ENCODE measurements at regions not wholly inside any gene's neighbourhood (a gene's known extent, or its start where the extent isn't known, plus 50 kb on each side); places are given as distances from the start of the nearest gene placed in this dataset.

GRCh38 chr1:34270181-34270580 is 93.5 kb downstream of the C1orf94 start:
- no peak for DNase-seq

GRCh38 chr1:34272152-34272551 is 95.4 kb downstream of the C1orf94 start:
- no peak for DNase-seq

DNA sequence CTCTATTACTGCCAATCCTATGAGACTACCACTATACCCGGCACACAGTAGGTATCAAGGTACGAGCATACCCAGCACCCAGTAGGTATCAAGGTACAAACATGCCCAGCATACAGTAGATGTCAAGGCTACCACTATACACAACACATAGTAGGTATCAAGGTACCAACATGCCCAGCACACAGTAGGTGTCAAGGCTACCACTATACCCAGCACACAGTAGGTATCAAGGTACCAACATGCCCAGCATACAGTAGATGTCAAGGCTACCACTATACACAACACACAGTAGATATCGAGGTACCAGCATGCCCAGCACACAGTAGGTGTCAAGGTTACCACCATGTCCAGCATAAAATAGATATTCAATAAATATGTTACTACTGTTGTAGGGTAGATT is 98.4 kb downstream of the C1orf94 start:
- DNase-seq: no peak

GRCh38 chr1:34276606-34277005 is 99.9 kb downstream of the C1orf94 start:
- no peak for DNase-seq

GRCh38 chr1:34277150-34277549 is 100.4 kb downstream of the C1orf94 start:
- no peak for DNase-seq

DNA sequence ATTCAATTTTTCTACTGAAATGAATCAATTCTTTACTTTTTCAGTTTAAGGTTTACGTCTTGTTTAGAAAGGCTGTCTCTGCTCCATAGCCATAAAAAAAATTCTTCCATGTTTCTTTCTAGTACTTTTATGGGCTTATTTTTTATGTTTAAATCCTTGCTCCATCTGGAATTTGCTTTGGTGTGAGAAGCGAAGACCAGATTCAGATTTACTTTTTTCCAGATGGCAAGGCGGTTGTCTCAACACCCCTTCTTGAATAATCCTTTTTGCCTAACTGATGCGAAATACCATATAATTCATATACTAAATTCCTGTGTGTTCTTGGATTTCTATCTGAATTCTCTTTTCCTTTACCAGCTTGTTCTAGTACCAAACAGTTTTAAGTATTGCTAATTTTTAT is 101.5 kb downstream of the C1orf94 start:
- no peak for DNase-seq

DNA sequence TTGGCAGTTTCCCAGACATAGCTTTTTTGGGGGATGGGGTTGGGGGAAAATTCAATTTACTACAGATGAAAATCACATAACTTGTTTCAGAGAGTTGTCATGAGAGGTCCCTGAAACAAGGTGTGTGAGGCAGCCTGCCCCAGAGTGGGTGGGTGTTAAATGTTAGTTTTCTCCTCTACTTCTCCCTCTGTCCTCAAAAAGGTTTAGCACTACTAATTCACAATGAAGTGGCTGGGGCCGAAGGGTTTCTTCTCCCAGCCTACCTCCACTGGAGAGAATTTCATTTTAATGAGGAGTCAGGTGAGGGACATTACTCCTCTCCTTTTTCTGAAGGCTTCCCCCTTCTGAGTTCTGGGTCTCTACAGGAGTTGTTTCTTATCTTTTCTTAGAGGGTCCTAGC is 103.3 kb downstream of the C1orf94 start:
- no peak for DNase-seq

- DNase-seq: no peak
These were observed 103.8 kb downstream of the C1orf94 start for GRCh38 chr1:34280509-34280908.

GRCh38 chr1:34283142-34283541 is 106.4 kb downstream of the C1orf94 start:
- DNase-seq: no peak

DNA sequence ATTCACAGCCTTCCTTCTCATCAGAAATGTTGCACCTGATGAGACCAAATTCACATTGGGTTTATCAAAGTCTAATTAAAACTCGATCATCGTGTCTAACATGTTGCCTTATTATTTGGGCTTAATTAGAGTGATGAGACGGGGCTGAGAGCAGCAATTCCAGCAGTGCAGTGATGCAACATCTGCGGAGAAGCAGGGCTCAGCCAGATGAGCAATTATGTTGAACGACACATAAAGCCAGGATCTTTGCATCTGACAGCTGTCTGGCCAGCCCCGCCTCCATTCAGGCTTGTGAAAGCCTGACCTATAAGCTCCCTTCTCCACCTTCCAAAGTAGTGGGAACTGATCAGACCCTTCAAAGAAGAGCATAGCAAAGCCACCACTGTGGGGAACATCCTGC is 109.8 kb downstream of the C1orf94 start:
- DNase-seq: no peak

DNA sequence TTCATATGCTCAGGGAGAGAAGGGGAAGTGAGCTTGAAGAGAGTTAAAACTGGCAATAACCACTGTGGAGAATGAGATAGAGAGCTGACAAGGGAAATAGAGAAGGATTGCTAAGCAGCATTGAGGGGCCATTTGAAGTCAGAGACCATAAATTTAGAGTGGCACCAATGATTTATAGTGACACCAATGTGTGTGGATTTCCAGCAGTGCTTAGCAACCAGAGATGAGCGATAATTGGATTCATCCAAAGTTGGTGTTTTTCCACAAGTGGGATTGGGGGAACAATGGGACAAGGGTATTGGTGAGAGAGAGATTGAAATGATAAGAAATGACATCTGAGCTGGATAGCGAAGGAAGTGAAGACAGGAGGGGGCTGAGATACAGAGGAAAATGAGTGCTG is 114.1 kb downstream of the C1orf94 start:
- no peak for DNase-seq

DNA sequence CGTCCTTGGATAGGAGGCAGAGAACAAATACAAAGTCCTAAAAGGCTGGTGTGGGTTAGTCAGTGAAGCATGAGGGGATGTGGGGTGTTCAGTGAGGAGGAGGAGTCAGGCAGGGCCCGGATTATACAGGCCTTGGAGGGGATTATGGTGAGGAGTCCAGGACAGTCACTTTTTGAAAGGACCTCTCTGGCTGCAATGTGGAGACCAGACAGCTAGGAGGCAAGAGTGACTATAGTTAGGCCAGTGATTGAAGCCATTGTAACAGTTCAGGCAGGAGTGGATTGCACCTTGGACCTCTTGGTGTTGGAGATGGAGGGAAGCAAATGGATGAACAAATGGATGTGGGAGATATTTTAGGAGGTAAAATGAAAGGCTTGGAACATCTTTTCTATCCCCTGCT is 115.8 kb downstream of the C1orf94 start:
- DNase-seq: no peak

DNA sequence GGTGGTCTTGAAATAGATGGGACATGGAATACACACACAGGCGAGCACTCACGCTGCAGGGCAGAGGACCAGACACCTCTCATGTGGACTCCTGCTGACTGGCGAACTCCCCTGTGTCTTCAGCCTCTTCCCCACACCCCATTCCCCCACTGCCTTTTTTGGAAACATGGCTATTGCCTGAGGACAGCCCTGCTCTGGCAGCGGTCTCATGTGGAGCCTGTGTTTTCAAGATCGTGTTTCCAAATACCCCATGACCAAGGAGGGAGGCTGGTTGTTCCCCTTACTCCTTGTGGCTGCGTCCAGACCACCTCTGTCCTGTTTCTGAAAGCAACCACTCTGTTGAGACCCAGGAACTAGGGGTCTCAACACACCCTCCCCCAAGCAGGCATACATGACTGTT is 119.4 kb downstream of the C1orf94 start:
- DNase-seq: no peak

- DNase-seq: no peak
These were observed 126.1 kb downstream of the C1orf94 start for GRCh38 chr1:34302798-34303197.

DNA sequence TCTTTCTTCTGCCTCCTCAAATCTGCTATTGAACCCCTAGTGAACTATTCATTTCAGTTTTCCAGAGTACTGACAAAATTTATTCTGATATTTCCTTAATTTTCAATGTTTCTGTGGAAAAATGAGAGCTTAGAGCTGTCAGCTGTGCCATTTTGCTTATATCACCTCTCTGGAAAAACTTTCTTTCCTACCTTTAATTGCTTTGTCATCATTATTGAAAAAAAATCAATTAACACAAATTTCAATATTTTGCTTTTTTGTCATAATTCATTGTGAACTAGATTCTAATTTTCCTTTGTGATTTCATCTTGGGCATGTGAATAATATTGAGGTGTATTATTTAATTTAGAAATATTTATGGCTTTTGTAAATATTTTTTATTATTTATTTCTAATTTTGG is 126.5 kb downstream of the C1orf94 start:
- DNase-seq: no peak

DNA sequence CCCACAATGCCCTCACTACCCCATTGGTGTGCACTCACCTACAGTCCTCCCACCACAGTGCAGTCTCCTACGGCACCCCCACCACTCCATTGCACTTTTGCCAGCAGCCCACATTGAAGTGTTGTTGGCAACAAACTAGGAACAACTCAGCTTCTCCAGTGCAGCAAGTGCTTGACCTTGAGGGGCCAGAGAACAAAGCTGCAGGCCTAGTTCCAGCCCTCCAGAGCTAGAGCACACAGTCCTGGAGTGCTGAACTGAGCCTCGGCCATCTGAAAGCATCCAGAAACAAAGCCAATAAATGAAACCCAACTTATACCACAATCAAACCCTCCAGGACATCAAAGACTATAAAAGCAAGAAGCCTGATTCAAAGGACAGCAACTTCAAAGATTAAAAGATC is 129.9 kb downstream of the C1orf94 start:
- DNase-seq: no peak

DNA sequence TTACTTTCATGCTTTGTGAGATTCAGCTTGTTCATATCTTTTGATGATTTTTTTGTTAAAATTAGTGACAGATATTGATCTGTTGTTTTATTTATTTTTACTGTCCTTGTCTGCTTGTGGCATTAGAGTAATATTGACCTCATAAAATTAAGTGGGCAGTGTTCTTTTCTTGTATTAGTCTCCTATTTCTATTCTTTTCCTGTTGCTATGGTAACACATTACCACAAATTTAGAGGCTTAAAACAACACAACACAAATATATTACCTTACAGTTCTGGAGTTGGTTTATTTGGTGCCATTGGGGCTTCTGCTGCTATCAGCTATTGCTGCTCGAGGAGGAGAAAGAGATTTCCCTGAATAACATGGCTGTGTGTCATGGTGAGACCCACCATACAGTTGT is 135.7 kb downstream of the C1orf94 start:
- DNase-seq: no peak

GRCh38 chr1:34315974-34316373 is 139.3 kb downstream of the C1orf94 start:
- DNase-seq: no peak

DNA sequence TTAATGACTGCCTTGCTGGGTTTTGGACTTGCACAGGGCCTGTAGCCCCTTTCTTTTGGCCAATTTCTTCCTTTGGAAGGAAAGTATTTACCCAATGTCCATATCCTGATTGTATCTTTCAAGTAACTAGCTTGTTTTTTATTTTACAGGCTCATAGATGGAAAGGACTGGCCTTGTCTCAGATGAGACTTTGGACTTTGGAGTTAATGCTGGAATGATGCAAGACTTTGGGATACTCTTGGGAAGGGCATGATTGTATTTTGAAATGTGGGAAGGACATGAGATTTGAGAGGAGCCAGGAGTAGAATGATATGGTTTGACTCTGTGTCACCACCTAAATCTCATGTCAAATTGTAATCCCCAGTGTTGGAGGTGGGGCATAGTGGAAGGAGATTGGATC is 140.1 kb downstream of the C1orf94 start:
- DNase-seq: no peak

DNA sequence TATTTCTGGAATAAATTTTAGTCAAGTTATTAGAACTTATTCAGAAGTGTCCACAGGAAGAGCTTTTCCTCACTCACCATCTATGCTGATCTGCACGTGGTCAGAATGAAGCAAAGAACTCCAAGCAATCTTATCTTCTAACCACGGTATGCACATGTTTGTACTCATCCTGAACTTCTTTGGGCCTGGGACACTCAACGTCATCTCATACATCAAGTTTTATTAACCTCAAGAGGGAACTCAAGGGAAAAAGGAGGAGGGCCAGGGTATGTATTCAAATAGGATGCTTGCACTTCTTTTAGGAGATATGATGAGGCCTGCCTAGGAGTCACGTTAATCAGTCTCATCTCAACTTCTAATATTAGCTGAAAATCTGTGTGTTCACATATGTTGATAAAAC is 142.5 kb downstream of the C1orf94 start:
- DNase-seq: no peak

- DNase-seq: no peak
These were observed 143.5 kb downstream of the C1orf94 start for GRCh38 chr1:34320053-34320669.

DNA sequence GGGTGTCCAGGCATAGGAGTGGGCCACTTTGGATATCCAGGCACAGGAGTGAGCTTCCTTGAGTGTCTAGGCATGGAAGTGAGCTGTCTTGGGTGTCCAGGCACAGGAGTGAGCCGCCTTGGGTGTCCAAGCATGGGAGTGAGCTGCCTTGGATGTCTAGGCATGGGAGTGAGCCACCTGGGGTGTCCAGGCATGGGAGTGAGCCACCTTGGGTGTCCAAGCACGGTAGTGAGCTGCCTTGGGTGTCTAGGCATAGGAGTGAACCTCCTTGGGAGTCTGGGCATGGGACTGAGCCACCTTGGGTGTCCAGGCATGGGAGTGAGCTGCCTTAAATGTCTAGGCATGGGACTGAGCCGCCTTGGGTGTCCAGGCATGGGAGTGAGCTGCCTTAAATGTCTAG is 146.3 kb downstream of the C1orf94 start:
- no peak for DNase-seq

DNA sequence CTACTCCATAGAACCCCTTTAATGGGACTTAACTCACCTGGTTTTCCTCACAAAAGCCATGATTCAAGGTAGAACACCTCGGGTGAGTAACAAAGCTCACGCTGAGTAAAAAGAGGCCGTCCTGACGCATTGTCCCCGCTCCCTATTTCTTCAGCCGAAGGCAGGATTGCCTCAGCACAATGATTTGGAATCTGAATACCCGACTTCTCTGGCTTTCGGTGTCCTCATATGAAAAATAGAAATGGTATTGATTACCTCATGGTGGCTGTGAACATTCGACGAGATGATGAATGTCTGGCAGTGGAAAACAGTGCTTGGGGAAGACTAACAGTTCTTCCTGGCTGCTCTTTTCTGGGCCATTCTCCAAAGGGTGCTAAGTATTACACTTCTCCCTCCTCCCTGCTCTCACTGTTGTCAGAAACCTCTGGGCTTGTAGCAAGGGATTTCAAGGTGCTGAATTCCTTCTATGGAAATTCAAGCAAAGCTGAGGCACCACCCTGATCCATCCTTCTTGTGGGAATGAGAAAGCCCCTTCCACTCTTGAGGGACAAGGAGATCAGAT is 148.3 kb downstream of the C1orf94 start:
- no peak for DNase-seq

GRCh38 chr1:34328281-34328799 is 151.6 kb downstream of the C1orf94 start:
- no peak for DNase-seq

- no peak for DNase-seq
These were observed 153.4 kb downstream of the C1orf94 start for GRCh38 chr1:34330061-34330460.
